ENCODE measurements at regions not wholly inside any gene's neighbourhood (a gene's known extent, or its start where the extent isn't known, plus 50 kb on each side); places are given as distances from the start of the nearest gene placed in this dataset.

DNA sequence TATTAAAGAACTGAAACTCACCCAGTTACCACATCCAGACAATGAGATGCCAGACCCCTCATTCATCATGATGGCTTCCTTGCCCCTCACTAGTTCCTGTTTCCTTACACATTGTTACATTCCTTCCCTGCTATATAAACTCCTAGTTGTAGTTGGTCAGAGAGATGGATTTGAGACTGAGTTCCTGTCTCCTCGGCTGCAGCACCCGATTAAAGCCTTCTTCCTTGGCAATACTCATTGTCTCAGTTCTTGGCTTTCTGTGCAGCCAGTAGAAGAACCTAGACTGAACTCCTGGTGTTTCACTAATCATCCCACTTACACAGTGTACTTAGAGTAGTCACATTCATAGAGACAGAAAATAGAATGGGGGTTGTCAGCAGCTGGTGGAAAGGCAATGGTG, 324.7 kb downstream of the TRIML1 start:
- no peak for TF ChIP-seq ZNF747 (tag by site-specific recombination; IDR thresholded peaks at IDR 0.05)
- TF ChIP-seq ZNF16 (tag by site-specific recombination; IDR thresholded peaks at IDR 0.05; ENCODE audit: low read depth), result no peak
- TF ChIP-seq EGR2 (tag by site-specific recombination; IDR thresholded peaks at IDR 0.05; ENCODE audit: low read depth), result no peak
- TF ChIP-seq ZNF133 (tag by site-specific recombination; IDR thresholded peaks at IDR 0.05), result no peak
- no peak for TF ChIP-seq ZNF140 (tag by site-specific recombination; IDR thresholded peaks at IDR 0.05)
- no peak for TF ChIP-seq PRDM1 (tag by site-specific recombination; IDR thresholded peaks at IDR 0.05)
- TF ChIP-seq, protein P1, sequence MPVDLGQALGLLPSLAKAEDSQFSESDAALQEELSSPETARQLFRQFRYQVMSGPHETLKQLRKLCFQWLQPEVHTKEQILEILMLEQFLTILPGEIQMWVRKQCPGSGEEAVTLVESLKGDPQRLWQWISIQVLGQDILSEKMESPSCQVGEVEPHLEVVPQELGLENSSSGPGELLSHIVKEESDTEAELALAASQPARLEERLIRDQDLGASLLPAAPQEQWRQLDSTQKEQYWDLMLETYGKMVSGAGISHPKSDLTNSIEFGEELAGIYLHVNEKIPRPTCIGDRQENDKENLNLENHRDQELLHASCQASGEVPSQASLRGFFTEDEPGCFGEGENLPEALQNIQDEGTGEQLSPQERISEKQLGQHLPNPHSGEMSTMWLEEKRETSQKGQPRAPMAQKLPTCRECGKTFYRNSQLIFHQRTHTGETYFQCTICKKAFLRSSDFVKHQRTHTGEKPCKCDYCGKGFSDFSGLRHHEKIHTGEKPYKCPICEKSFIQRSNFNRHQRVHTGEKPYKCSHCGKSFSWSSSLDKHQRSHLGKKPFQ (tag by site-specific recombination; IDR thresholded peaks at IDR 0.05), result no peak
- no peak for TF ChIP-seq ZNF274 (IDR thresholded peaks at IDR 0.05; ENCODE audit: low read length)
- TF ChIP-seq ZNF274 (tag by site-specific recombination; IDR thresholded peaks at IDR 0.05; ENCODE audit: borderline replicate concordance), result no peak
- no peak for TF ChIP-seq ZNF23 (tag by site-specific recombination; IDR thresholded peaks at IDR 0.05; ENCODE audit: borderline replicate concordance)
- TF ChIP-seq ZNF513 (tag by site-specific recombination; IDR thresholded peaks at IDR 0.05), result no peak
- TF ChIP-seq ZNF184 (tag by site-specific recombination; IDR thresholded peaks at IDR 0.05), result no peak
- no peak for TF ChIP-seq ZNF530 (tag by site-specific recombination; IDR thresholded peaks at IDR 0.05; ENCODE audit: low read depth)
- no peak for TF ChIP-seq SP2 (tag by site-specific recombination; IDR thresholded peaks at IDR 0.05)
- no peak for TF ChIP-seq ZNF555 (tag by site-specific recombination; conservative IDR thresholded peaks at IDR 0.05)
- no peak for TF ChIP-seq ZNF19 (tag by site-specific recombination; IDR thresholded peaks at IDR 0.05; ENCODE audit: low read depth)
- no peak for TF ChIP-seq ZBTB48 (tag by site-specific recombination; IDR thresholded peaks at IDR 0.05)
- no peak for TF ChIP-seq HIC1 (tag by site-specific recombination; IDR thresholded peaks at IDR 0.05)
- no peak for TF ChIP-seq ZNF10 (tag by site-specific recombination; IDR thresholded peaks at IDR 0.05)
- TF ChIP-seq, protein P2, sequence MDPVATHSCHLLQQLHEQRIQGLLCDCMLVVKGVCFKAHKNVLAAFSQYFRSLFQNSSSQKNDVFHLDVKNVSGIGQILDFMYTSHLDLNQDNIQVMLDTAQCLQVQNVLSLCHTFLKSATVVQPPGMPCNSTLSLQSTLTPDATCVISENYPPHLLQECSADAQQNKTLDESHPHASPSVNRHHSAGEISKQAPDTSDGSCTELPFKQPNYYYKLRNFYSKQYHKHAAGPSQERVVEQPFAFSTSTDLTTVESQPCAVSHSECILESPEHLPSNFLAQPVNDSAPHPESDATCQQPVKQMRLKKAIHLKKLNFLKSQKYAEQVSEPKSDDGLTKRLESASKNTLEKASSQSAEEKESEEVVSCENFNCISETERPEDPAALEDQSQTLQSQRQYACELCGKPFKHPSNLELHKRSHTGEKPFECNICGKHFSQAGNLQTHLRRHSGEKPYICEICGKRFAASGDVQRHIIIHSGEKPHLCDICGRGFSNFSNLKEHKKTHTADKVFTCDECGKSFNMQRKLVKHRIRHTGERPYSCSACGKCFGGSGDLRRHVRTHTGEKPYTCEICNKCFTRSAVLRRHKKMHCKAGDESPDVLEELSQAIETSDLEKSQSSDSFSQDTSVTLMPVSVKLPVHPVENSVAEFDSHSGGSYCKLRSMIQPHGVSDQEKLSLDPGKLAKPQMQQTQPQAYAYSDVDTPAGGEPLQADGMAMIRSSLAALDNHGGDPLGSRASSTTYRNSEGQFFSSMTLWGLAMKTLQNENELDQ (tag by site-specific recombination; IDR thresholded peaks at IDR 0.05; ENCODE audit: low read depth), result no peak
- no peaks in the 10 kb centered on the region for H3K4me1 ChIP-seq (ENCODE audit: control insufficient read depth, insufficient read depth, low read length)
- CTCF ChIA-PET, result no interaction called here
- no peaks in the 10 kb centered on the region for H3K36me3 ChIP-seq (ENCODE audit: control insufficient read depth in 2 of 2, insufficient read depth in 1 of 2, low read length in 2 of 2)
- POLR2A ChIA-PET, result no interaction called here
- no peak overlapping the region for H3K4me3 ChIP-seq (ENCODE audit: low read depth, low read length)
- no peaks in the 10 kb centered on the region for H3K9me3 ChIP-seq (ENCODE audit: control insufficient read depth, insufficient read depth, low read depth, low read length)
- H3K27ac ChIP-seq (ENCODE audit: extremely low read depth, low read depth, low read length), result no peak overlapping the region

- no peaks in the 10 kb centered on the region for H3K4me1 ChIP-seq (ENCODE audit: control insufficient read depth, insufficient read depth, low read length)
- no peaks in the 10 kb centered on the region for H3K9me3 ChIP-seq (ENCODE audit: control insufficient read depth, insufficient read depth, low read depth, low read length)
- H3K36me3 ChIP-seq (ENCODE audit: control insufficient read depth in 2 of 2, insufficient read depth in 1 of 2, low read length in 2 of 2), result no peaks in the 10 kb centered on the region
- POLR2A ChIA-PET, result no interaction called here
- CTCF ChIA-PET, result no interaction called here
- no peak for TF ChIP-seq IKZF3 (tag by site-specific recombination; IDR thresholded peaks at IDR 0.05)
- no peak for TF ChIP-seq KLF9 (tag by site-specific recombination; IDR thresholded peaks at IDR 0.05; ENCODE audit: low read depth)
- TF ChIP-seq GLI2 (tag by site-specific recombination; IDR thresholded peaks at IDR 0.05; ENCODE audit: borderline replicate concordance, low read depth), result no peak
- no peak for TF ChIP-seq ZNF223 (tag by site-specific recombination; IDR thresholded peaks at IDR 0.05)
- TF ChIP-seq, protein P3, sequence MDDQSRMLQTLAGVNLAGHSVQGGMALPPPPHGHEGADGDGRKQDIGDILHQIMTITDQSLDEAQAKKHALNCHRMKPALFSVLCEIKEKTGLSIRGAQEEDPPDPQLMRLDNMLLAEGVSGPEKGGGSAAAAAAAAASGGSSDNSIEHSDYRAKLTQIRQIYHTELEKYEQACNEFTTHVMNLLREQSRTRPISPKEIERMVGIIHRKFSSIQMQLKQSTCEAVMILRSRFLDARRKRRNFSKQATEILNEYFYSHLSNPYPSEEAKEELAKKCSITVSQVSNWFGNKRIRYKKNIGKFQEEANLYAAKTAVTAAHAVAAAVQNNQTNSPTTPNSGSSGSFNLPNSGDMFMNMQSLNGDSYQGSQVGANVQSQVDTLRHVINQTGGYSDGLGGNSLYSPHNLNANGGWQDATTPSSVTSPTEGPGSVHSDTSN (CRISPR knock-in tag; IDR thresholded peaks at IDR 0.05), result no peak
- no peak overlapping the region for H3K27ac ChIP-seq (ENCODE audit: extremely low read depth, low read depth, low read length)
- no peak overlapping the region for H3K4me3 ChIP-seq (ENCODE audit: low read depth, low read length)
These were observed 326.8 kb downstream of the TRIML1 start for GRCh38 chr4:188466001-188466400.
